ENCODE measurements at regions not wholly inside any gene's neighbourhood (a gene's known extent, or its start where the extent isn't known, plus 50 kb on each side); places are given as distances from the start of the nearest gene placed in this dataset.
A peak's percentile ranks its signal among the peaks of the same experiment; 100 is the strongest.

GRCh38 chr9:18398038-18398437, 75.9 kb upstream of the ADAMTSL1 start:
- DNase-seq = no peak

GRCh38 chr9:18404434-18405029, 69.4 kb upstream of the ADAMTSL1 start:
- DNase-seq = no peak

GRCh38 chr9:18405240-18405639, 68.7 kb upstream of the ADAMTSL1 start:
- peak; percentile 63 for DNase-seq

- DNase-seq = no peak
These were observed 63.0 kb upstream of the ADAMTSL1 start for GRCh38 chr9:18410983-18411382.

GRCh38 chr9:18421391-18421790, 52.6 kb upstream of the ADAMTSL1 start:
- DNase-seq = no peak

GRCh38 chr9:18422296-18423036, 51.5 kb upstream of the ADAMTSL1 start:
- DNase-seq = peak; percentile 11

GRCh38 chr9:18423791-18424531, 50.0 kb upstream of the ADAMTSL1 start:
- no peak for DNase-seq

Data from fibroblast of skin of back (primary cell).